ENCODE measurements at regions not wholly inside any gene's neighbourhood (a gene's known extent, or its start where the extent isn't known, plus 50 kb on each side); places are given as distances from the start of the nearest gene placed in this dataset.

- H3K4me3 ChIP-seq (ENCODE audit: low read depth, low read length), result no peak overlapping the region
- DNase-seq (ENCODE audit: low read depth), result no peak
- TF ChIP-seq MYC (IDR thresholded peaks at IDR 0.05; ENCODE audit: low read depth, low read length), result no peak
- no peak for TF ChIP-seq CTCF (IDR thresholded peaks at IDR 0.05; ENCODE audit: low read depth, low read length)
- no peak for TF ChIP-seq MAX (IDR thresholded peaks at IDR 0.05; ENCODE audit: low read depth, low read length)
- no peak for TF ChIP-seq POLR2A (IDR thresholded peaks at IDR 0.05; ENCODE audit: extremely low read depth, insufficient read length)
These were observed 222.4 kb downstream of the CD47 start for GRCh38 chr3:107868449-107868848.

- no peak overlapping the region for H3K4me3 ChIP-seq (ENCODE audit: low read depth, low read length)
- TF ChIP-seq MAX (IDR thresholded peaks at IDR 0.05; ENCODE audit: low read depth, low read length), result no peak
- no peak for DNase-seq (ENCODE audit: low read depth)
These were observed 228.9 kb downstream of the CD47 start for GRCh38 chr3:107861904-107862303.

GRCh38 chr3:107861422-107861821 is 229.4 kb downstream of the CD47 start:
- no peak for TF ChIP-seq POLR2A (IDR thresholded peaks at IDR 0.05; ENCODE audit: extremely low read depth, insufficient read length)
- TF ChIP-seq CTCF (IDR thresholded peaks at IDR 0.05; ENCODE audit: low read depth, low read length), result no peak
- DNase-seq (ENCODE audit: low read depth), result no peak
- no peak overlapping the region for H3K4me3 ChIP-seq (ENCODE audit: low read depth, low read length)
